Neuronal stem cell (in vitro differentiated cells): ENCODE measurements at regions not wholly inside any gene's neighbourhood (a gene's known extent, or its start where the extent isn't known, plus 50 kb on each side); places are given as distances from the start of the nearest gene placed in this dataset.

Source experiments
- DNase-seq: peaks from one replicate; pipeline ENCODE4 v3.0.0-alpha.2; 2013; ENCODE audit warnings: low spot score
- H2AFZ ChIP-seq: one replicate; pipeline ENCODE4 v1.6.1; 2013; ENCODE audit warnings: mild to moderate bottlenecking, low read length, inconsistent platforms
- H2AK5ac ChIP-seq: 2 replicates; pipeline ENCODE4 v1.6.1; 2013; ENCODE audit warnings: low read depth, mild to moderate bottlenecking, inconsistent platforms, low read length, moderate library complexity, mixed read lengths
- H2BK120ac ChIP-seq: 2 replicates; pipeline ENCODE4 v1.6.1; 2013; ENCODE audit warnings: low read depth, mild to moderate bottlenecking, inconsistent platforms, low read length, moderate library complexity, mixed read lengths
- H2BK12ac ChIP-seq: one replicate; pipeline ENCODE4 v1.6.1; 2013; ENCODE audit warnings: low read length, inconsistent platforms
- H2BK15ac ChIP-seq: 2 replicates; pipeline ENCODE4 v1.6.1; 2013; ENCODE audit warnings: mild to moderate bottlenecking, low read length, inconsistent platforms, mixed read lengths
- H2BK5ac ChIP-seq: one replicate; pipeline ENCODE4 v1.6.1; 2013; ENCODE audit warnings: inconsistent platforms, mild to moderate bottlenecking, low read length, moderate library complexity
- H3K14ac ChIP-seq: one replicate; pipeline ENCODE4 v1.6.1; 2013; ENCODE audit warnings: low read length, inconsistent platforms
- H3K18ac ChIP-seq: 2 replicates; pipeline ENCODE4 v1.6.1; 2013; ENCODE audit warnings: low read length, inconsistent platforms
- H3K23ac ChIP-seq: 2 replicates; pipeline ENCODE4 v1.6.1; 2013; ENCODE audit warnings: low read depth, mild to moderate bottlenecking, mixed read lengths, low read length, inconsistent platforms; ENCODE audit not compliant: poor library complexity
- H3K27ac ChIP-seq: replicated peaks from 3 replicates; pipeline ENCODE4 v1.5.1; 2013; ENCODE audit warnings: low read length, inconsistent platforms
- H3K27me3 ChIP-seq, 3 experiments: 2 replicates each; pipeline ENCODE4 v1.6.1; 2013; ENCODE audit warnings: low read length in 3 of 3, mild to moderate bottlenecking in 2 of 3, inconsistent platforms in 1 of 3, low read depth in 1 of 3, mixed read lengths in 1 of 3, moderate library complexity in 1 of 3; ENCODE audit not compliant: control insufficient read depth in 3 of 3, insufficient read depth in 3 of 3
- H3K36me3 ChIP-seq, 2 donors: replicated peaks in 1 of 2; 2 replicates each; pipeline ENCODE4 v1.6.1; 2013; ENCODE audit warnings: low read length in 2 of 2; ENCODE audit not compliant: control insufficient read depth in 2 of 2, insufficient read depth in 2 of 2
- H3K4ac ChIP-seq: 2 replicates; pipeline ENCODE4 v1.6.1; 2013; ENCODE audit warnings: inconsistent platforms, mild to moderate bottlenecking, low read length, moderate library complexity
- H3K4me1 ChIP-seq, 2 donors: 1 replicate in 1 of 2; 2 replicates in 1 of 2; pipeline ENCODE4 v1.6.1; 2013; ENCODE audit warnings: low read length in 2 of 2, low read depth in 1 of 2; ENCODE audit not compliant: control insufficient read depth in 2 of 2, insufficient read depth in 1 of 2
- H3K4me2 ChIP-seq: one replicate; pipeline ENCODE4 v1.6.1; 2013; ENCODE audit warnings: mild to moderate bottlenecking, low read length, inconsistent platforms; ENCODE audit not compliant: insufficient read depth, poor library complexity, severe bottlenecking
- H3K4me3 ChIP-seq, 2 donors: 2 replicates each; pipeline ENCODE4 v1.5.1; 2013; ENCODE audit warnings: low read length in 2 of 2, mild to moderate bottlenecking in 2 of 2, inconsistent platforms in 1 of 2, moderate library complexity in 1 of 2
- H3K79me1 ChIP-seq: one replicate; pipeline ENCODE4 v1.6.1; 2013; ENCODE audit warnings: low read depth, mild to moderate bottlenecking, inconsistent platforms, low read length, moderate library complexity
- H3K9ac ChIP-seq: one replicate; pipeline ENCODE4 v1.6.1; 2013; ENCODE audit warnings: mild to moderate bottlenecking, low read depth, low read length, inconsistent platforms; ENCODE audit not compliant: poor library complexity
- H3K9me3 ChIP-seq, 2 donors: replicated peaks in 1 of 2; 2 replicates each; pipeline versions ENCODE3 to v1.6.1; 2013; ENCODE audit warnings: low read length in 2 of 2, mild to moderate bottlenecking in 2 of 2, inconsistent platforms in 1 of 2, low read depth in 1 of 2, mixed read lengths in 1 of 2, moderate library complexity in 1 of 2; ENCODE audit not compliant: control insufficient read depth in 2 of 2, insufficient read depth in 1 of 2
- H4K8ac ChIP-seq: one replicate; pipeline ENCODE4 v1.6.1; 2013; ENCODE audit warnings: low read depth, mild to moderate bottlenecking, inconsistent platforms, low read length, moderate library complexity
- H4K91ac ChIP-seq: one replicate; pipeline ENCODE4 v1.6.1; 2013; ENCODE audit warnings: low read length, low read depth, mild to moderate bottlenecking, inconsistent platforms; ENCODE audit not compliant: poor library complexity
- WGBS, 2 donors: extraction: QIAGEN DNeasy Blood & Tissue Kit; methylation state at CpG; one replicate each; pipeline ENCODE4 v1.1.7; 2013; ENCODE audit warnings: missing lambda C conversion rate in 2 of 2, mixed read lengths in 1 of 2; ENCODE audit not compliant: insufficient read length in 2 of 2, insufficient replicate concordance in 1 of 2; ENCODE audit errors: extremely low coverage in 2 of 2; 5-methylcytosine and 5-hydroxymethylcytosine counted together

GRCh38 chr2:167553635-167554034 is 665.4 kb downstream of the XIRP2 start:
- no peaks in the 10 kb centered on the region for H3K4me1 ChIP-seq
- no peak overlapping the region for H3K9ac ChIP-seq
- no peak overlapping the region for H2AFZ ChIP-seq
- H4K91ac ChIP-seq, result no peak overlapping the region
- peaks cover 0 to 3% of the 10 kb centered on the region in 2 donors for H3K36me3 ChIP-seq
- H3K4me2 ChIP-seq, result no peak overlapping the region
- H3K18ac ChIP-seq, result no peak overlapping the region
- no peak overlapping the region for H3K27ac ChIP-seq
- H3K4ac ChIP-seq, result no peak overlapping the region
- H2BK5ac ChIP-seq, result no peak overlapping the region
- no peak overlapping the region for H2BK12ac ChIP-seq
- H3K23ac ChIP-seq, result no peak overlapping the region
- WGBS, 2 donors, result no CpG with 5 or more reads among the region's 2 CpGs
- no peaks in the 10 kb centered on the region for H3K79me1 ChIP-seq
- H4K8ac ChIP-seq, result no peak overlapping the region
- H2AK5ac ChIP-seq, result no peak overlapping the region
- DNase-seq, result no peak
- H2BK15ac ChIP-seq, result no peak overlapping the region
- H3K9me3 ChIP-seq, result peaks cover 2 to 9% of the 10 kb centered on the region in 2 donors
- H2BK120ac ChIP-seq, result no peak overlapping the region
- H3K4me3 ChIP-seq, result no peak overlapping the region
- no peak overlapping the region for H3K14ac ChIP-seq
- no peaks in the 10 kb centered on the region for H3K27me3 ChIP-seq

- Histone ChIP-seq H2BK15ac (no peak overlapping the region), H3K4me3 (no peak overlapping the region), H4K8ac (no peak overlapping the region), H2BK120ac (no peak overlapping the region), H3K9ac (no peak overlapping the region), H3K4me2 (no peak overlapping the region), H3K4me1 (peaks cover 0 to 2% of the 10 kb centered on the region in 2 donors), H3K18ac (no peak overlapping the region), H2AFZ (no peak overlapping the region), H3K79me1 (no peaks in the 10 kb centered on the region), H3K27me3 (no peaks in the 10 kb centered on the region), H3K9me3 (peaks cover 0 to 2% of the 10 kb centered on the region in 2 donors), H3K36me3 (peaks cover 0 to 2% of the 10 kb centered on the region in 2 donors), H2AK5ac (no peak overlapping the region), H3K4ac (no peak overlapping the region), H3K14ac (no peak overlapping the region), H3K23ac (no peak overlapping the region), H2BK5ac (no peak overlapping the region), H4K91ac (no peak overlapping the region), H2BK12ac (no peak overlapping the region), H3K27ac (no peak overlapping the region)
- no CpG with 5 or more reads among the region's 4 CpGs for WGBS, 2 donors
- DNase-seq, result no peak
Measured at GRCh38 chr2:167551416-167551815, 663.1 kb downstream of the XIRP2 start.

DNA sequence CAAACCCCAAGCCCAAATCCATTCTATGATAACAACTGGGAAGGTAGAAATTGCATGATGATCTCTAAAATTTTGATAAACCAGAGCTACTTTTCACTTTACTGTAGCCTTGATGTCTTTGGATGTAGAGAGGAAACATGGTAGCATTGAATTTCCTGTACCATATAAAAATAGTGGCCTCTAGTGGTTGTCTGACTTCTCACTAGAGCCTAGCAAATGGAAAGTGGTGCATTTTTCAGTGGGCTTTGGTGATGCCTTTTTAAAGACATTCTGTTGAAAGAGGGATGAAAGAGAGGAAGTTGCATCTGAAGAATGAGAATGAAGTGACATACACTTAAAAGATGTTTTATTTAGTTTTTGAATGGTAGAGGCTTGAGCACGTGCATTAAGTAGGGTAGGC is 662.2 kb downstream of the XIRP2 start:
- Histone ChIP-seq H3K79me1 (no peaks in the 10 kb centered on the region), H3K18ac (no peak overlapping the region), H3K14ac (no peak overlapping the region), H3K27ac (no peak overlapping the region), H2BK120ac (no peak overlapping the region), H4K91ac (no peak overlapping the region), H2BK5ac (no peak overlapping the region), H3K4me2 (no peak overlapping the region), H3K9ac (no peak overlapping the region), H3K4ac (no peak overlapping the region), H3K4me3 (no peak overlapping the region), H3K23ac (no peak overlapping the region), H2BK15ac (no peak overlapping the region), H2AK5ac (no peak overlapping the region), H4K8ac (no peak overlapping the region), H3K27me3 (no peaks in the 10 kb centered on the region), H2BK12ac (no peak overlapping the region), H2AFZ (no peak overlapping the region), H3K9me3 (peaks cover 0 to 2% of the 10 kb centered on the region in 2 donors), H3K4me1 (peaks cover 0 to 2% of the 10 kb centered on the region in 2 donors), H3K36me3 (peaks cover 0 to 2% of the 10 kb centered on the region in 2 donors)
- no CpG with 5 or more reads among the region's 1 CpG for WGBS, 2 donors
- no peak for DNase-seq

GRCh38 chr2:167548396-167548795 is 660.1 kb downstream of the XIRP2 start:
- Histone ChIP-seq H3K9ac (no peak overlapping the region), H2AK5ac (no peak overlapping the region), H2AFZ (no peak overlapping the region), H4K8ac (no peak overlapping the region), H3K4ac (no peak overlapping the region), H2BK5ac (no peak overlapping the region), H3K4me1 (peaks cover 0 to 2% of the 10 kb centered on the region in 2 donors), H2BK15ac (no peak overlapping the region), H4K91ac (no peak overlapping the region), H3K9me3 (peaks cover 0 to 2% of the 10 kb centered on the region in 2 donors), H3K23ac (no peak overlapping the region), H3K18ac (no peak overlapping the region), H3K36me3 (peaks cover 0 to 2% of the 10 kb centered on the region in 2 donors), H3K14ac (no peak overlapping the region), H3K4me2 (no peak overlapping the region), H3K27me3 (no peaks in the 10 kb centered on the region), H2BK12ac (no peak overlapping the region), H3K79me1 (no peaks in the 10 kb centered on the region), H3K27ac (no peak overlapping the region), H3K4me3 (no peak overlapping the region), H2BK120ac (no peak overlapping the region)
- DNase-seq, result no peak
- no CpG with 5 or more reads among the region's 2 CpGs for WGBS, 2 donors
